Keratinocyte (primary cell): ENCODE measurements at regions not wholly inside any gene's neighbourhood (a gene's known extent, or its start where the extent isn't known, plus 50 kb on each side); places are given as distances from the start of the nearest gene placed in this dataset.
A peak's percentile ranks its signal among the peaks of the same experiment; 100 is the strongest.

ENCODE experiments used
- DNase-seq: peaks from one replicate; pipeline ENCODE4 v3.0.0-alpha.2; 2011; ENCODE audit warnings: low read depth, missing footprints, low spot score
- FAIRE-seq: peaks from 2 replicates; lab custom pipeline; 2011; peaks lifted over from hg19 to GRCh38; lab: Jason Lieb, UNC
- H2AFZ ChIP-seq: 2 replicates; pipeline ENCODE4 v1.6.0; 2012; ENCODE audit warnings: low read length, control low read depth, inconsistent platforms; ENCODE audit not compliant: control insufficient read depth
- H3K27ac ChIP-seq: 2 replicates; pipeline ENCODE4 v1.5.1; 2011; ENCODE audit warnings: low read length; ENCODE audit not compliant: control insufficient read depth, insufficient read depth
- H3K27me3 ChIP-seq: 3 replicates; pipeline ENCODE4 v1.6.0; 2011; ENCODE audit warnings: low read length; ENCODE audit not compliant: control insufficient read depth, insufficient read depth; ENCODE audit errors: extremely low read depth
- H3K36me3 ChIP-seq, 2 experiments: 2 replicates in 1 of 2; 3 replicates in 1 of 2; pipeline ENCODE4 v1.5.1; 2011; ENCODE audit warnings: low read length in 2 of 2, mild to moderate bottlenecking in 1 of 2; ENCODE audit not compliant: control insufficient read depth in 2 of 2, insufficient read depth in 2 of 2; ENCODE audit errors: extremely low read depth in 1 of 2
- H3K4me1 ChIP-seq: 3 replicates; pipeline ENCODE4 v1.5.1; 2011; ENCODE audit warnings: low read length; ENCODE audit not compliant: control insufficient read depth, insufficient read depth; ENCODE audit errors: extremely low read depth
- H3K4me2 ChIP-seq: 3 replicates; pipeline ENCODE4 v1.6.0; 2011; ENCODE audit warnings: low read depth, low read length; ENCODE audit not compliant: control insufficient read depth, insufficient read depth; ENCODE audit errors: extremely low read depth
- H3K4me3 ChIP-seq, 3 experiments: fragments of 200-600 bp in 1 of 3; sonication (generic) in 1 of 3; 2 replicates in 2 of 3; 3 replicates in 1 of 3; pipeline ENCODE4 v1.5.1; 2011 to 2016; ENCODE audit warnings: low read length in 3 of 3, mild to moderate bottlenecking in 3 of 3, control low read depth in 2 of 3, inconsistent platforms in 1 of 3, low read depth in 1 of 3, mixed read lengths in 1 of 3, mixed run types in 1 of 3, moderate library complexity in 1 of 3; ENCODE audit not compliant: control insufficient read depth in 2 of 3, insufficient read depth in 2 of 3; ENCODE audit errors: extremely low read depth in 1 of 3
- H3K79me2 ChIP-seq: 2 replicates; pipeline ENCODE4 v1.6.0; 2012; ENCODE audit warnings: low read length; ENCODE audit not compliant: control insufficient read depth, insufficient read depth
- H3K9ac ChIP-seq: 3 replicates; pipeline ENCODE4 v1.6.0; 2011; ENCODE audit warnings: low read length; ENCODE audit not compliant: control insufficient read depth, insufficient read depth; ENCODE audit errors: extremely low read depth
- H3K9me1 ChIP-seq: 3 replicates; pipeline ENCODE4 v1.6.0; 2011; ENCODE audit warnings: low read length; ENCODE audit not compliant: control insufficient read depth, insufficient read depth; ENCODE audit errors: extremely low read depth
- H3K9me3 ChIP-seq: 2 replicates; pipeline ENCODE4 v1.5.1; 2012; ENCODE audit warnings: low read depth, low read length; ENCODE audit not compliant: control insufficient read depth
- H4K20me1 ChIP-seq: 3 replicates; pipeline ENCODE4 v1.6.0; 2011; ENCODE audit warnings: low read length; ENCODE audit not compliant: control insufficient read depth, insufficient read depth; ENCODE audit errors: extremely low read depth
- EZH2 ChIP-seq: IDR thresholded peaks from one replicate; pipeline ENCODE4 v1.6.1; 2012; ENCODE audit warnings: inconsistent platforms, mild to moderate bottlenecking, low read length, moderate library complexity
- dilution Hi-C: fragments of 300-500 bp; cut with MboI; formaldehyde crosslinking; loops from one replicate; pipeline ENCODE4 v1.7.0; 2020; ENCODE audit warnings: low sequenced_read_pairs; ENCODE audit not compliant: extremely low pct_ligation_motif_present
- TF ChIP-seq, protein P1 (sequence below), 3 experiments: IDR thresholded peaks in 1 of 3; conservative IDR thresholded peaks in 1 of 3; optimal IDR thresholded peaks in 1 of 3; 2 replicates in 2 of 3; 3 replicates in 1 of 3; pipeline versions ENCODE3 to v1.5.1; 2011; ENCODE audit warnings: low read length in 3 of 3, mild to moderate bottlenecking in 3 of 3, moderate library complexity in 2 of 3, control low read depth in 1 of 3, inconsistent platforms in 1 of 3; ENCODE audit not compliant: insufficient read depth in 2 of 3; ENCODE audit errors: extremely low read depth in 1 of 3

DNA sequence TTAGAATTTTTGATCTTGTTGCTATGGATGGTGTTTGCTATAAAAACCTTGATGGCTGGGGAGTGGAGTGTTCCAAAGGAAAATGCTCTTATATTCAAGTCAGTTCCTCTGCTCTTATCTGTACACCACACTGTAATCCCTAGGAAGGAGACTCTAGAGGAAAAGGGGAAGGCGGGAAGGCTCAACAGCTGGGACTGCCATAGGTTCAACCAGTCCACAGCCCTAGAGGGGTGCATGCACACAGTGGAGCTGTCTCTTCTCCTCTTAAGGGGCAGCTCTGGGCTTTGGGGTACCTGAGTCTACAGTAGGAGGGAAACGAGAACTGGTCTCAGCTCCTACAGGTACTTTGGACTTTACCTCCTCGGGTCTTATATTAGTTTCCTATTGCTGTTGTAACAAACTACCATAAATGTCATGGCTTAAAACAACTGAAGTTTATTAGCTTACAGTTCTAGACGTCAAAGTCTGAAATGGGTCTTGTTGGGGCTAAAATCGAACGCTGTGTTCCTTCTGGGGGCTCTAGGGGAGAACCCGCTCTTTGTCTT, 77.2 kb upstream of the ZBED5 start:
- Histone ChIP-seq H3K9me3 (no peaks in the 10 kb centered on the region), H3K79me2 (no peaks in the 10 kb centered on the region), H3K4me3 (no peak overlapping the region), H3K4me2 (no peak overlapping the region), H3K9ac (no peak overlapping the region), H4K20me1 (no peaks in the 10 kb centered on the region), H3K4me1 (peaks cover 23% of the 10 kb centered on the region), H2AFZ (no peak overlapping the region), H3K27ac (no peak overlapping the region), H3K27me3 (no peaks in the 10 kb centered on the region), H3K9me1 (no peaks in the 10 kb centered on the region), H3K36me3 (no peaks in the 10 kb centered on the region)
- DNase-seq (no peak), FAIRE-seq (no peak)
- dilution Hi-C loops = no loop called here
- TF ChIP-seq EZH2 = no peak
- TF ChIP-seq, protein P1, sequence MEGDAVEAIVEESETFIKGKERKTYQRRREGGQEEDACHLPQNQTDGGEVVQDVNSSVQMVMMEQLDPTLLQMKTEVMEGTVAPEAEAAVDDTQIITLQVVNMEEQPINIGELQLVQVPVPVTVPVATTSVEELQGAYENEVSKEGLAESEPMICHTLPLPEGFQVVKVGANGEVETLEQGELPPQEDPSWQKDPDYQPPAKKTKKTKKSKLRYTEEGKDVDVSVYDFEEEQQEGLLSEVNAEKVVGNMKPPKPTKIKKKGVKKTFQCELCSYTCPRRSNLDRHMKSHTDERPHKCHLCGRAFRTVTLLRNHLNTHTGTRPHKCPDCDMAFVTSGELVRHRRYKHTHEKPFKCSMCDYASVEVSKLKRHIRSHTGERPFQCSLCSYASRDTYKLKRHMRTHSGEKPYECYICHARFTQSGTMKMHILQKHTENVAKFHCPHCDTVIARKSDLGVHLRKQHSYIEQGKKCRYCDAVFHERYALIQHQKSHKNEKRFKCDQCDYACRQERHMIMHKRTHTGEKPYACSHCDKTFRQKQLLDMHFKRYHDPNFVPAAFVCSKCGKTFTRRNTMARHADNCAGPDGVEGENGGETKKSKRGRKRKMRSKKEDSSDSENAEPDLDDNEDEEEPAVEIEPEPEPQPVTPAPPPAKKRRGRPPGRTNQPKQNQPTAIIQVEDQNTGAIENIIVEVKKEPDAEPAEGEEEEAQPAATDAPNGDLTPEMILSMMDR (optimal IDR thresholded peaks at IDR 0.05 in 1 of 3, IDR thresholded peaks at IDR 0.05 in 1 of 3, conservative IDR thresholded peaks at IDR 0.05 in 1 of 3; ENCODE audit: extremely low read depth in 1 of 3, insufficient read depth in 2 of 3, low read length in 3 of 3) = no peak

DNA sequence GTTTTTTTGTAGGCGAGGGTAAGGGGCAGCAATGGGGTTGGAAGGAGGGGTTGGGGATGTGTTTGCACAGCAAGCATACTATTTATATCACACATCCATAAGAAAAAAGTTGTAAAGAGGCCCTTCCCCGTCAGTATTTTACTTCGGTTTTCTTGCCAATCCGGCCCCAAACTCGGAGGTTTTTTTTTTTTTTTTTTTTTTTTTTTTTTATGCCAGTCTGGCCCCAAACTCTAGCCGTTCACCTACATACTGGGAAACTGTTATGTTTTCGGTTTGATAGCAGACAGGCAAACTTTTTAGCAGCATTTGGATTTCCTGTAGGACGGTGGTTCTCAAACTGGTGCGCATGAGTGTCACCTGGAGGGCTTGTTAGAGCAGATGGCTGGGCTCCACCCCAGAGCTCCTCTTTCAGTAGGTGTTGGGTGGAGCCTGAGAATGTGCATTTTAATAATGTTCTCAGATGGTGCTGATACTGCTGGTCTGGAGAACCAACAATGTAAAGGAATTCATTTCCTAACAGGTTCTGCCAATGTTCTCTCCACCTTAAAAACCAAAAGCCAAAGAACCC, 76.5 kb upstream of the ZBED5 start:
- Histone ChIP-seq H3K4me3 (peak overlapping the region; percentile 40 to 85 (median 52)), H3K4me1 (peaks cover 23% of the 10 kb centered on the region), H3K27ac (peak overlapping the region; percentile 65), H3K9me1 (no peaks in the 10 kb centered on the region), H3K9ac (peak overlapping the region; percentile 55), H3K36me3 (no peaks in the 10 kb centered on the region), H3K9me3 (no peaks in the 10 kb centered on the region), H3K4me2 (peak overlapping the region; percentile 88), H3K27me3 (no peaks in the 10 kb centered on the region), H3K79me2 (no peaks in the 10 kb centered on the region), H2AFZ (peak overlapping the region; percentile 94), H4K20me1 (no peaks in the 10 kb centered on the region)
- DNase-seq (no peak), FAIRE-seq (no peak)
- dilution Hi-C loops = no loop called here
- TF ChIP-seq EZH2 = no peak
- TF ChIP-seq, protein P1 (optimal IDR thresholded peaks at IDR 0.05 in 1 of 3, IDR thresholded peaks at IDR 0.05 in 1 of 3, conservative IDR thresholded peaks at IDR 0.05 in 1 of 3; ENCODE audit: extremely low read depth in 1 of 3, insufficient read depth in 2 of 3, low read length in 3 of 3) = no peak
